SK-N-SH treated with all-trans-retinoic acid at 6 μM for 48 hours (cell line): ENCODE measurements at regions not wholly inside any gene's neighbourhood (a gene's known extent, or its start where the extent isn't known, plus 50 kb on each side); places are given as distances from the start of the nearest gene placed in this dataset.

Experiments
- BACH2 ChIP-seq: fragments of 250-450 bp; sonication (Bioruptor Pico); IDR thresholded peaks from 2 replicates; pipeline ENCODE4 v1.9.0; 2021; ENCODE audit warnings: mild to moderate bottlenecking, borderline replicate concordance
- ISL1 ChIP-seq: fragments of 250-450 bp; sonication (Bioruptor Pico); IDR thresholded peaks from 2 replicates; pipeline ENCODE4 v2.1.2; 2022; ENCODE audit warnings: mild to moderate bottlenecking, moderate library complexity
- PPARA ChIP-seq: fragments of 250-450 bp; sonication (Bioruptor Pico); IDR thresholded peaks from 2 replicates; pipeline ENCODE4 v1.5.0; 2020; ENCODE audit warnings: mild to moderate bottlenecking, borderline replicate concordance
- SNAI2 ChIP-seq: fragments of 250-450 bp; sonication (Bioruptor Pico); IDR thresholded peaks from 2 replicates; pipeline ENCODE4 v1.5.0; 2020; ENCODE audit warnings: mild to moderate bottlenecking, moderate library complexity
- ZFP3 ChIP-seq: fragments of 250-450 bp; sonication (Bioruptor Pico); IDR thresholded peaks from 2 replicates; pipeline ENCODE4 v1.5.0; 2020; ENCODE audit warnings: mild to moderate bottlenecking, moderate library complexity
- ZNF8 ChIP-seq: fragments of 450-650 bp; formaldehyde crosslinking; IDR thresholded peaks from 2 replicates; pipeline ENCODE4 v1.5.0; 2020; ENCODE audit warnings: mild to moderate bottlenecking, moderate library complexity
- TF ChIP-seq, protein P1 (sequence below): fragments of 250-450 bp; sonication (Bioruptor Pico); IDR thresholded peaks from 2 replicates; pipeline ENCODE4 v1.5.0; 2020; ENCODE audit warnings: mild to moderate bottlenecking, moderate library complexity
- TF ChIP-seq, protein P2 (sequence below): fragments of 250-450 bp; sonication (Bioruptor Pico); IDR thresholded peaks from 2 replicates; pipeline ENCODE4 v1.8.0; 2020; ENCODE audit warnings: mild to moderate bottlenecking, moderate library complexity, borderline replicate concordance
- TF ChIP-seq, protein P3 (sequence below): fragments of 250-450 bp; sonication (Bioruptor Pico); IDR thresholded peaks from 2 replicates; pipeline ENCODE4 v1.5.1; 2020; ENCODE audit warnings: low read depth, mild to moderate bottlenecking, moderate library complexity
- TF ChIP-seq, protein P4 (sequence below): fragments of 250-450 bp; sonication (Bioruptor Pico); IDR thresholded peaks from 2 replicates; pipeline ENCODE4 v1.8.0; 2021; ENCODE audit warnings: low read depth, mild to moderate bottlenecking, moderate library complexity, borderline replicate concordance

DNA sequence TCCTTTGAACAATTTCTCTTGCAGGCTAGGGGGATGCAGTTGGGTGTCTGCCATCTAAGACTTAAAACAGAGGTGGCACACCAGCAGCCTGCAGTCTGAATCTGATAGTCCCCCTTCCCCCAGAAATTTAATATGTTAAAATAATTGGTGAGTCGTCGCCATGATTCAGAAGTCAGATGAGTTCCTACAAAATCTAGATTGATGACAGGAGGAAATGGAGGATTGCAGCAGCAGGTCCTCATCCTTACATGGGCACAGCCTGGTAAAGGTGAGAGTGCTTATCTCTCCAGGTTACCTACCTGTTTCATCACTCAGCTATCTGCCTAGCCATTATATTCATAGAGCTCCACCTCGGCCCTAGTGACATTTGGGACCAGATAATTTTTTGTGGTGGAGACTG, 112.3 kb downstream of the PCSK1 start:
- TF ChIP-seq ZNF8 (CRISPR knock-in tag) (no peak), PPARA (no peak), ISL1 (CRISPR knock-in tag) (no peak), ZFP3 (CRISPR knock-in tag) (no peak), SNAI2 (CRISPR knock-in tag) (no peak), BACH2 (CRISPR knock-in tag) (no peak)
- TF ChIP-seq, protein P1, sequence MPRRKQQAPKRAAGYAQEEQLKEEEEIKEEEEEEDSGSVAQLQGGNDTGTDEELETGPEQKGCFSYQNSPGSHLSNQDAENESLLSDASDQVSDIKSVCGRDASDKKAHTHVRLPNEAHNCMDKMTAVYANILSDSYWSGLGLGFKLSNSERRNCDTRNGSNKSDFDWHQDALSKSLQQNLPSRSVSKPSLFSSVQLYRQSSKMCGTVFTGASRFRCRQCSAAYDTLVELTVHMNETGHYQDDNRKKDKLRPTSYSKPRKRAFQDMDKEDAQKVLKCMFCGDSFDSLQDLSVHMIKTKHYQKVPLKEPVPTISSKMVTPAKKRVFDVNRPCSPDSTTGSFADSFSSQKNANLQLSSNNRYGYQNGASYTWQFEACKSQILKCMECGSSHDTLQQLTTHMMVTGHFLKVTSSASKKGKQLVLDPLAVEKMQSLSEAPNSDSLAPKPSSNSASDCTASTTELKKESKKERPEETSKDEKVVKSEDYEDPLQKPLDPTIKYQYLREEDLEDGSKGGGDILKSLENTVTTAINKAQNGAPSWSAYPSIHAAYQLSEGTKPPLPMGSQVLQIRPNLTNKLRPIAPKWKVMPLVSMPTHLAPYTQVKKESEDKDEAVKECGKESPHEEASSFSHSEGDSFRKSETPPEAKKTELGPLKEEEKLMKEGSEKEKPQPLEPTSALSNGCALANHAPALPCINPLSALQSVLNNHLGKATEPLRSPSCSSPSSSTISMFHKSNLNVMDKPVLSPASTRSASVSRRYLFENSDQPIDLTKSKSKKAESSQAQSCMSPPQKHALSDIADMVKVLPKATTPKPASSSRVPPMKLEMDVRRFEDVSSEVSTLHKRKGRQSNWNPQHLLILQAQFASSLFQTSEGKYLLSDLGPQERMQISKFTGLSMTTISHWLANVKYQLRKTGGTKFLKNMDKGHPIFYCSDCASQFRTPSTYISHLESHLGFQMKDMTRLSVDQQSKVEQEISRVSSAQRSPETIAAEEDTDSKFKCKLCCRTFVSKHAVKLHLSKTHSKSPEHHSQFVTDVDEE, result no peak
- TF ChIP-seq, protein P2, sequence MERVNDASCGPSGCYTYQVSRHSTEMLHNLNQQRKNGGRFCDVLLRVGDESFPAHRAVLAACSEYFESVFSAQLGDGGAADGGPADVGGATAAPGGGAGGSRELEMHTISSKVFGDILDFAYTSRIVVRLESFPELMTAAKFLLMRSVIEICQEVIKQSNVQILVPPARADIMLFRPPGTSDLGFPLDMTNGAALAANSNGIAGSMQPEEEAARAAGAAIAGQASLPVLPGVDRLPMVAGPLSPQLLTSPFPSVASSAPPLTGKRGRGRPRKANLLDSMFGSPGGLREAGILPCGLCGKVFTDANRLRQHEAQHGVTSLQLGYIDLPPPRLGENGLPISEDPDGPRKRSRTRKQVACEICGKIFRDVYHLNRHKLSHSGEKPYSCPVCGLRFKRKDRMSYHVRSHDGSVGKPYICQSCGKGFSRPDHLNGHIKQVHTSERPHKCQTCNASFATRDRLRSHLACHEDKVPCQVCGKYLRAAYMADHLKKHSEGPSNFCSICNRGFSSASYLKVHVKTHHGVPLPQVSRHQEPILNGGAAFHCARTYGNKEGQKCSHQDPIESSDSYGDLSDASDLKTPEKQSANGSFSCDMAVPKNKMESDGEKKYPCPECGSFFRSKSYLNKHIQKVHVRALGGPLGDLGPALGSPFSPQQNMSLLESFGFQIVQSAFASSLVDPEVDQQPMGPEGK, result no peak
- TF ChIP-seq, protein P3, sequence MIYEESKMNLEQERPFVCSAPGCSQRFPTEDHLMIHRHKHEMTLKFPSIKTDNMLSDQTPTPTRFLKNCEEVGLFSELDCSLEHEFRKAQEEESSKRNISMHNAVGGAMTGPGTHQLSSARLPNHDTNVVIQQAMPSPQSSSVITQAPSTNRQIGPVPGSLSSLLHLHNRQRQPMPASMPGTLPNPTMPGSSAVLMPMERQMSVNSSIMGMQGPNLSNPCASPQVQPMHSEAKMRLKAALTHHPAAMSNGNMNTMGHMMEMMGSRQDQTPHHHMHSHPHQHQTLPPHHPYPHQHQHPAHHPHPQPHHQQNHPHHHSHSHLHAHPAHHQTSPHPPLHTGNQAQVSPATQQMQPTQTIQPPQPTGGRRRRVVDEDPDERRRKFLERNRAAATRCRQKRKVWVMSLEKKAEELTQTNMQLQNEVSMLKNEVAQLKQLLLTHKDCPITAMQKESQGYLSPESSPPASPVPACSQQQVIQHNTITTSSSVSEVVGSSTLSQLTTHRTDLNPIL (CRISPR knock-in tag), result no peak
- TF ChIP-seq, protein P4, sequence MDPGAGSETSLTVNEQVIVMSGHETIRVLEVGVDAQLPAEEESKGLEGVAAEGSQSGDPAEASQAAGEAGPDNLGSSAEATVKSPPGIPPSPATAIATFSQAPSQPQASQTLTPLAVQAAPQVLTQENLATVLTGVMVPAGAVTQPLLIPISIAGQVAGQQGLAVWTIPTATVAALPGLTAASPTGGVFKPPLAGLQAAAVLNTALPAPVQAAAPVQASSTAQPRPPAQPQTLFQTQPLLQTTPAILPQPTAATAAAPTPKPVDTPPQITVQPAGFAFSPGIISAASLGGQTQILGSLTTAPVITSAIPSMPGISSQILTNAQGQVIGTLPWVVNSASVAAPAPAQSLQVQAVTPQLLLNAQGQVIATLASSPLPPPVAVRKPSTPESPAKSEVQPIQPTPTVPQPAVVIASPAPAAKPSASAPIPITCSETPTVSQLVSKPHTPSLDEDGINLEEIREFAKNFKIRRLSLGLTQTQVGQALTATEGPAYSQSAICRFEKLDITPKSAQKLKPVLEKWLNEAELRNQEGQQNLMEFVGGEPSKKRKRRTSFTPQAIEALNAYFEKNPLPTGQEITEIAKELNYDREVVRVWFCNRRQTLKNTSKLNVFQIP, result no peak
